Caco-2 (cell line): ENCODE measurements at regions not wholly inside any gene's neighbourhood (a gene's known extent, or its start where the extent isn't known, plus 50 kb on each side); places are given as distances from the start of the nearest gene placed in this dataset.

Source experiments
- BruUV-seq: library from RNA; stranded (reverse); fragments of 400-500 nt; replicated peaks from 2 replicates; lab custom pipeline; 2021; lab: Mats Ljungman, UMichigan
- CTCF ChIA-PET: fragments of 300-600 bp; sonication (Branson Sonifier 250); formaldehyde crosslinking; loops from one replicate; lab custom pipeline; 2022; ENCODE audit warnings: antibody characterized with exemption; lab: Charles Lee
- POLR2A ChIA-PET: fragments of 300-600 bp; sonication (Branson Sonifier 250); formaldehyde crosslinking; loops from one replicate; lab custom pipeline; 2022; ENCODE audit warnings: antibody characterized with exemption; lab: Charles Lee
- DNase-seq, 2 experiments: peaks; one replicate each; pipeline versions ENCODE4 v3.0.0 to v3.0.0-alpha.2; 2020 to 2022
- H3K27me3 ChIP-seq: replicated peaks from 2 replicates; pipeline ENCODE4 v1.6.0; 2011; ENCODE audit warnings: low read length; ENCODE audit not compliant: control insufficient read depth, insufficient read depth
- H3K36me3 ChIP-seq: 2 replicates; pipeline ENCODE4 v1.5.1; 2011; ENCODE audit warnings: low read length; ENCODE audit not compliant: control insufficient read depth, insufficient read depth
- H3K4me1 ChIP-seq: fragments of 250-450 bp; sonication (Bioruptor Pico); 2 replicates; pipeline ENCODE4 v1.5.1; 2020; ENCODE audit warnings: mild to moderate bottlenecking
- H3K4me3 ChIP-seq: 2 replicates; pipeline ENCODE4 v1.5.1; 2011; ENCODE audit warnings: low read depth, mild to moderate bottlenecking, control low read depth, low read length
- H3K9me3 ChIP-seq: fragments of 250-450 bp; sonication (Bioruptor Pico); 2 replicates; pipeline ENCODE4 v1.5.1; 2020; ENCODE audit warnings: mild to moderate bottlenecking, moderate library complexity
- H3K27ac Mint-ChIP-seq: one replicate; pipeline ENCODE4 v1.8.0; 2022; ENCODE audit warnings: mixed read lengths; ENCODE audit not compliant: unreplicated experiment
- H3K27me3 Mint-ChIP-seq: one replicate; pipeline ENCODE4 v1.8.0; 2022; ENCODE audit warnings: mixed read lengths; ENCODE audit not compliant: insufficient read depth, unreplicated experiment
- H3K36me3 Mint-ChIP-seq: one replicate; pipeline ENCODE4 v1.8.0; 2022; ENCODE audit warnings: mild to moderate bottlenecking, mixed read lengths; ENCODE audit not compliant: insufficient read depth, unreplicated experiment
- H3K4me1 Mint-ChIP-seq: one replicate; pipeline ENCODE4 v1.8.0; 2022; ENCODE audit warnings: low read depth, mixed read lengths; ENCODE audit not compliant: unreplicated experiment
- H3K4me3 Mint-ChIP-seq: one replicate; pipeline ENCODE4 v1.8.0; 2022; ENCODE audit warnings: mild to moderate bottlenecking, moderate library complexity, mixed read lengths; ENCODE audit not compliant: unreplicated experiment
- H3K9me3 Mint-ChIP-seq: one replicate; pipeline ENCODE4 v1.8.0; 2022; ENCODE audit warnings: mixed read lengths; ENCODE audit not compliant: unreplicated experiment
- CTCF ChIP-seq, 2 experiments: fragments of 200-600 bp in 1 of 2; IDR thresholded peaks; 1 replicate in 1 of 2; 2 replicates in 1 of 2; pipeline versions ENCODE4 v1.5.1 to v1.8.0; 2011 to 2022; ENCODE audit warnings: antibody characterized with exemption in 1 of 2, control low read depth in 1 of 2, inconsistent platforms in 1 of 2, low read depth in 1 of 2, low read length in 1 of 2, mild to moderate bottlenecking in 1 of 2, moderate library complexity in 1 of 2; ENCODE audit not compliant: insufficient read depth in 1 of 2, severe bottlenecking in 1 of 2, unreplicated experiment in 1 of 2
- intact Hi-C: fragments of 100-400 bp; cut with micrococcal nuclease; formaldehyde crosslinking; loops from one replicate; pipeline ENCODE4 v1.10.0; 2022; ENCODE audit not compliant: unreplicated experiment

- Histone ChIP-seq H3K4me3 (no peak overlapping the region), H3K27me3 (no peaks in the 10 kb centered on the region), H3K36me3 (no peaks in the 10 kb centered on the region), H3K9me3 (no peaks in the 10 kb centered on the region), H3K4me1 (no peaks in the 10 kb centered on the region)
- Mint-ChIP-seq H3K27ac (no peak overlapping the region), H3K27me3 (no peaks in the 10 kb centered on the region), H3K9me3 (no peaks in the 10 kb centered on the region), H3K4me1 (no peaks in the 10 kb centered on the region), H3K36me3 (no peaks in the 10 kb centered on the region), H3K4me3 (no peak overlapping the region)
- no peak for TF ChIP-seq CTCF (IDR thresholded peaks at IDR 0.05; ENCODE audit: insufficient read depth in 1 of 2, low read depth in 1 of 2, low read length in 1 of 2, severe bottlenecking in 1 of 2, unreplicated experiment in 1 of 2)
- ChIA-PET CTCF (no interaction called here), POLR2A (no interaction called here)
- intact Hi-C loops, result no loop called here
- no peak for DNase-seq
- no TSS peak for BruUV-seq
These were observed 135.8 kb downstream of the SYF2 start for GRCh38 chr1:25096307-25097150.

GRCh38 chr1:25095635-25096200 lies 136.6 kb downstream of the SYF2 start:
- H3K4me3 Mint-ChIP-seq, result no peak overlapping the region
- no peaks in the 10 kb centered on the region for H3K4me1 ChIP-seq
- no peak overlapping the region for H3K27ac Mint-ChIP-seq
- DNase-seq, result no peak
- H3K36me3 Mint-ChIP-seq, result no peaks in the 10 kb centered on the region
- no peak overlapping the region for H3K4me3 ChIP-seq
- no peaks in the 10 kb centered on the region for H3K9me3 ChIP-seq
- intact Hi-C loops, result no loop called here
- no peaks in the 10 kb centered on the region for H3K27me3 ChIP-seq
- CTCF ChIA-PET, result no interaction called here
- BruUV-seq, result no TSS peak
- H3K27me3 Mint-ChIP-seq, result no peaks in the 10 kb centered on the region
- no peaks in the 10 kb centered on the region for H3K9me3 Mint-ChIP-seq
- POLR2A ChIA-PET, result no interaction called here
- no peak for TF ChIP-seq CTCF (IDR thresholded peaks at IDR 0.05; ENCODE audit: insufficient read depth in 1 of 2, low read depth in 1 of 2, low read length in 1 of 2, severe bottlenecking in 1 of 2, unreplicated experiment in 1 of 2)
- H3K36me3 ChIP-seq, result no peaks in the 10 kb centered on the region
- H3K4me1 Mint-ChIP-seq, result peaks cover 3% of the 10 kb centered on the region

GRCh38 chr1:25094995-25095394 lies 137.3 kb downstream of the SYF2 start:
- Histone ChIP-seq H3K4me3 (no peak overlapping the region), H3K27me3 (no peaks in the 10 kb centered on the region), H3K9me3 (no peaks in the 10 kb centered on the region), H3K4me1 (no peaks in the 10 kb centered on the region), H3K36me3 (no peaks in the 10 kb centered on the region)
- ChIA-PET POLR2A (no interaction called here), CTCF (no interaction called here)
- no peaks in the 10 kb centered on the region for H3K36me3 Mint-ChIP-seq
- no peak for DNase-seq
- H3K9me3 Mint-ChIP-seq, result no peaks in the 10 kb centered on the region
- H3K4me1 Mint-ChIP-seq, result peaks cover 7% of the 10 kb centered on the region
- TF ChIP-seq CTCF (IDR thresholded peaks at IDR 0.05; ENCODE audit: insufficient read depth in 1 of 2, low read depth in 1 of 2, low read length in 1 of 2, severe bottlenecking in 1 of 2, unreplicated experiment in 1 of 2), result no peak
- no peak overlapping the region for H3K27ac Mint-ChIP-seq
- no peak overlapping the region for H3K4me3 Mint-ChIP-seq
- intact Hi-C loops, result no loop called here
- no peaks in the 10 kb centered on the region for H3K27me3 Mint-ChIP-seq
- BruUV-seq, result no TSS peak
